ENCODE measurements at regions not wholly inside any gene's neighbourhood (a gene's known extent, or its start where the extent isn't known, plus 50 kb on each side); places are given as distances from the start of the nearest gene placed in this dataset.

GRCh38 chr5:3217771-3218495 is 377.7 kb upstream of the IRX1 start:
- no peak for DNase-seq

- no peak for DNase-seq
Measured at GRCh38 chr5:3217114-3217513, 378.5 kb upstream of the IRX1 start.

- DNase-seq = no peak
Measured at GRCh38 chr5:3216386-3216785, 379.2 kb upstream of the IRX1 start.

- no peak for DNase-seq
Measured at GRCh38 chr5:3214838-3215374, 380.7 kb upstream of the IRX1 start.

GRCh38 chr5:3214396-3214795 is 381.2 kb upstream of the IRX1 start:
- no peak for DNase-seq

GRCh38 chr5:3212869-3213268 is 382.8 kb upstream of the IRX1 start:
- no peak for DNase-seq

GRCh38 chr5:3210531-3210930 is 385.1 kb upstream of the IRX1 start:
- no peak for DNase-seq

GRCh38 chr5:3209918-3210317 is 385.7 kb upstream of the IRX1 start:
- no peak for DNase-seq

GRCh38 chr5:3202570-3202969 is 393.1 kb upstream of the IRX1 start:
- no peak for DNase-seq

GRCh38 chr5:3201941-3202340 is 393.7 kb upstream of the IRX1 start:
- DNase-seq = no peak

GRCh38 chr5:3201121-3201520 is 394.5 kb upstream of the IRX1 start:
- DNase-seq = no peak

GRCh38 chr5:3199962-3200755 is 395.5 kb upstream of the IRX1 start:
- DNase-seq = no peak

GRCh38 chr5:3198074-3198449 is 397.6 kb upstream of the IRX1 start:
- no peak for DNase-seq

GRCh38 chr5:3197304-3198073 is 398.1 kb upstream of the IRX1 start:
- peak; percentile 79 for DNase-seq

- DNase-seq = no peak
Measured at GRCh38 chr5:3195994-3196393, 399.6 kb upstream of the IRX1 start.

GRCh38 chr5:3194684-3195083 is 400.9 kb upstream of the IRX1 start:
- no peak for DNase-seq

- no peak for DNase-seq
Measured at GRCh38 chr5:3194271-3194670, 401.4 kb upstream of the IRX1 start.

- DNase-seq = no peak
Measured at GRCh38 chr5:3191585-3191984, 404.0 kb upstream of the IRX1 start.

GRCh38 chr5:3190930-3191329 is 404.7 kb upstream of the IRX1 start:
- DNase-seq = no peak

- DNase-seq = no peak
Measured at GRCh38 chr5:3190433-3190832, 405.2 kb upstream of the IRX1 start.

- DNase-seq = peak; percentile 91
Measured at GRCh38 chr5:3187771-3188425, 407.7 kb upstream of the IRX1 start.

GRCh38 chr5:3186736-3187405 is 408.8 kb upstream of the IRX1 start:
- DNase-seq = peak; percentile 32
